PFSK-1 (cell line): ENCODE measurements at regions not wholly inside any gene's neighbourhood (a gene's known extent, or its start where the extent isn't known, plus 50 kb on each side); places are given as distances from the start of the nearest gene placed in this dataset.

Experiments used
- FOXP2 ChIP-seq: optimal IDR thresholded peaks from 2 replicates; pipeline ENCODE3; 2011; ENCODE audit warnings: borderline replicate concordance, control low read depth, inconsistent platforms; ENCODE audit not compliant: insufficient read depth; ENCODE audit errors: extremely low read length, extremely low read depth
- POLR2AphosphoS5 ChIP-seq: IDR thresholded peaks from 2 replicates; pipeline ENCODE4 v1.6.1; 2012; ENCODE audit warnings: low read depth, mild to moderate bottlenecking, control low read depth, low read length, moderate library complexity
- REST ChIP-seq, 2 experiments: IDR thresholded peaks; 2 replicates each; pipeline versions ENCODE4 v1.6.1 to v1.8.0; 2011 to 2012; ENCODE audit warnings: low read depth in 2 of 2, low read length in 2 of 2, control low read depth in 1 of 2, inconsistent platforms in 1 of 2, mild to moderate bottlenecking in 1 of 2, moderate library complexity in 1 of 2; ENCODE audit not compliant: insufficient read depth in 1 of 2
- SIN3A ChIP-seq: IDR thresholded peaks from 2 replicates; pipeline ENCODE4 v1.6.1; 2012; ENCODE audit warnings: mild to moderate bottlenecking, low read length, moderate library complexity, borderline replicate concordance; ENCODE audit not compliant: insufficient read depth
- TAF1 ChIP-seq: IDR thresholded peaks from 2 replicates; pipeline ENCODE4 v1.6.1; 2012; ENCODE audit warnings: low read length, control low read depth, borderline replicate concordance; ENCODE audit not compliant: insufficient read depth

GRCh38 chr13:50608370-50608769, 235.1 kb downstream of the DLEU7 start:
- TF ChIP-seq SIN3A (no peak), TAF1 (no peak), REST (IDR thresholded peaks at IDR 0.05; ENCODE audit: insufficient read depth in 1 of 2, low read depth in 2 of 2, low read length in 2 of 2) (no peak), FOXP2 (no peak), POLR2AphosphoS5 (no peak)

- TF ChIP-seq FOXP2: no peak
- TF ChIP-seq REST (IDR thresholded peaks at IDR 0.05; ENCODE audit: insufficient read depth in 1 of 2, low read depth in 2 of 2, low read length in 2 of 2): no peak
- no peak for TF ChIP-seq SIN3A
- no peak for TF ChIP-seq POLR2AphosphoS5
- TF ChIP-seq TAF1: no peak
Observed at GRCh38 chr13:50609011-50609410, 234.5 kb downstream of the DLEU7 start.

- no peak for TF ChIP-seq REST (IDR thresholded peaks at IDR 0.05; ENCODE audit: insufficient read depth in 1 of 2, low read depth in 2 of 2, low read length in 2 of 2)
- TF ChIP-seq POLR2AphosphoS5: no peak
- TF ChIP-seq TAF1: no peak
- TF ChIP-seq FOXP2: no peak
- TF ChIP-seq SIN3A: no peak
Observed at GRCh38 chr13:50610238-50610637, 233.3 kb downstream of the DLEU7 start.

GRCh38 chr13:50611117-50611781, 232.2 kb downstream of the DLEU7 start:
- TF ChIP-seq REST (IDR thresholded peaks at IDR 0.05; ENCODE audit: insufficient read depth in 1 of 2, low read depth in 2 of 2, low read length in 2 of 2) (no peak), TAF1 (no peak), SIN3A (no peak), POLR2AphosphoS5 (no peak), FOXP2 (no peak)

- TF ChIP-seq SIN3A: no peak
- TF ChIP-seq TAF1: no peak
- TF ChIP-seq POLR2AphosphoS5: no peak
- no peak for TF ChIP-seq REST (IDR thresholded peaks at IDR 0.05; ENCODE audit: insufficient read depth in 1 of 2, low read depth in 2 of 2, low read length in 2 of 2)
Observed at GRCh38 chr13:50612717-50613116, 230.8 kb downstream of the DLEU7 start.
